LNCAP (cell line): ENCODE measurements at regions not wholly inside any gene's neighbourhood (a gene's known extent, or its start where the extent isn't known, plus 50 kb on each side); places are given as distances from the start of the nearest gene placed in this dataset.

Experiments
- TF ChIP-seq, protein P1 (sequence below): fragments of 450-650 bp; IDR thresholded peaks from 2 replicates; pipeline ENCODE4 v1.5.1; 2017; ENCODE audit warnings: mild to moderate bottlenecking

DNA sequence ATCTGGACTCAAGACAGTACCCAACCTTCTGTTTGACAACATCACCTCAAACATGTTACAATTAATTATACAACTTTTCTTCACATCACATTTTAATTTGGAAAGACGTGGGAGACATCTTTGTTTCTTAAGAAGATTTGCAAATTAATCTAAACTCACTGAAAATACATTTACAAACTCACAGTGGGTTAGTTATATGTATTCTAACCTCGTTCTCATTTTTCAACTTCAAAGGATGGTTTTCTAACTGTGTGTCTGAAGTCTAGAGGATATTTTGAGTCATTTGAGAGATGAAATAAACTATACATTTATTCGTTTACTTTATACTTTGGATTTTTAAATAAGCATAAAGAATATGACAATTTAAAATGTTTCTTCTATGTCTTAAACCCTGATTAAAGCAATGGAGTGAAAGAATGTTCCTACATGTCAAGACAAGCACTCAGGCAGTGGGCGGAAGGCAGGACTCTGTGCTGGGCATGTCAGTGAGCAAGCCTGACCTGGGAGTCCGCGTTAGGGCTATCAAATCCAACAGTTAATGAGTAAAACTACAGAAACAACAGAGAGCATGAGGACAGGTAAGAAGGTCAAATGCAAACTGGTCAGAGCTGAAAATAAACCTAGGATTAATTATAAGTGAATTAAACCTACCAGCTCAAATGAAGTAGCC lies 76.5 kb upstream of the CTTNBP2NL start:
- TF ChIP-seq, protein P1, sequence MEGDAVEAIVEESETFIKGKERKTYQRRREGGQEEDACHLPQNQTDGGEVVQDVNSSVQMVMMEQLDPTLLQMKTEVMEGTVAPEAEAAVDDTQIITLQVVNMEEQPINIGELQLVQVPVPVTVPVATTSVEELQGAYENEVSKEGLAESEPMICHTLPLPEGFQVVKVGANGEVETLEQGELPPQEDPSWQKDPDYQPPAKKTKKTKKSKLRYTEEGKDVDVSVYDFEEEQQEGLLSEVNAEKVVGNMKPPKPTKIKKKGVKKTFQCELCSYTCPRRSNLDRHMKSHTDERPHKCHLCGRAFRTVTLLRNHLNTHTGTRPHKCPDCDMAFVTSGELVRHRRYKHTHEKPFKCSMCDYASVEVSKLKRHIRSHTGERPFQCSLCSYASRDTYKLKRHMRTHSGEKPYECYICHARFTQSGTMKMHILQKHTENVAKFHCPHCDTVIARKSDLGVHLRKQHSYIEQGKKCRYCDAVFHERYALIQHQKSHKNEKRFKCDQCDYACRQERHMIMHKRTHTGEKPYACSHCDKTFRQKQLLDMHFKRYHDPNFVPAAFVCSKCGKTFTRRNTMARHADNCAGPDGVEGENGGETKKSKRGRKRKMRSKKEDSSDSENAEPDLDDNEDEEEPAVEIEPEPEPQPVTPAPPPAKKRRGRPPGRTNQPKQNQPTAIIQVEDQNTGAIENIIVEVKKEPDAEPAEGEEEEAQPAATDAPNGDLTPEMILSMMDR: no peak

DNA sequence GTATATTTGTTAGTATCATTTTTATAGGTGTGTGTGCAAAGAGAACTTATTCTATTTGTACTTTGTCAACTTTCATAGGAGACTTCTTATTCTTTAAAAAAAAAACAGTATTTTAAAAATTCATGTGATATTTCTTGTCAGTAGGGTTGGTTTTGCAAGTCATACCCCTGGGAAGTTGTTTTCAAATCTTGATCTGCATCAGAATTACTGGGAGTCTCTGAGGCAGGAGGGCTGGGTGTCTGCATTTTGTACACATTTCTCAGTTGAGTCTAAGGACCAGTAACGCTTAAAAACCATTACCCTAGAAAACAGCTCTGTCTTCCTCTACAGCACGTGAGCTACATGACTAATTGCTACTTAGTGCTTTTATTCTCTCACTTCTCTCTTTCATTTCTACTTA lies 76.0 kb upstream of the CTTNBP2NL start:
- TF ChIP-seq, protein P1: no peak

DNA sequence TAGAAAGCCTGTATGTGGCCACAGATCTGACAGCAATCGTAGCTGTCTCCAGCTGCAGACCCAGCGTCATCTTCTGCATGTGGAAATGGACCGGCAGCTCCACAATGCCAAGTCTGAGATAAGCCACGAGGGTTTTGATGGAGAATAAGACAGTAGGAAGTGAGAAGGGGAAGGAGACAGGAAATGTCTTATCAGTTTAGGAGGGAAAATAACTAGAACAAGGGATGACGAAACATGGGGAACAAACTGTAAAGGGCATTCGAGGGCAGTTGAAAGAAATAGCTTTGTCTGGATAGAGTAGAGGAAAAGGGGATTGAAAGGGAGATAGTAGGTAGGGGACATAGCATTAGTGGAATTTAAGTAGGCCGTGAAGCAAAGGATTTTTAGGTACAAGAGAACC lies 74.0 kb upstream of the CTTNBP2NL start:
- TF ChIP-seq, protein P1: no peak

DNA sequence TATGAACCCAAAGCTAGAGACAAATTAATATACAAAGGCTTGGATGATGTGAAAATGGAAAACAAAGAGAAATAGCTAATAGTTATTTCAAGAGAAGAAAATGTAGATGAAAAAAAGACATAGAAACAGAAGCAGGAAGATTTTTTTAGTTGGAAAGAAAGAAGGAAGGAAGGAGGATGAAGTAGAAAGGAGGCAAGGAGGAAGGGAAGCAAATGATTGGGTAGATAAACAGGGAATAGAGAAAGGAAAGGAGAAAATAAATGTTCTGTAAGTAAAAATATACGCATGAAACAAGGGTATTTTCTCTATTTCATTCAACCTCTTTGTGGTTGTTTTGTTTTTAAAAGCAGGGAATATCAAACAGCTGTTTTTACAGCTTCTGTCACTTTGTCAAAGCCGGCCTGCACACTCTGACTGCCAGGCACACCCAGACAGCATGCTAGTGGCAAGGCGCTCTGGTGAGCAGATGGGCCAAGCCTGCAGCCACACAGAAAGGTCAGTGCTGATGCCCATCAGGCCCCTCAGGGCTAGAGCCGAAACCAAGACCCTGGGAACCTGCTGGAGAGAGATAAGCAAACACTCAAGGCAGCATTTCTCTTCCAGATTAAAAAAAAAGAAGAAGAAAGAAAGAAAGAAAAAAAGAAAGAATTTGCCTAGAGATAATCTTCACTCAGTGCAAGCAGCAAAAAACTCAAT lies 72.9 kb upstream of the CTTNBP2NL start:
- TF ChIP-seq, protein P1: no peak

- TF ChIP-seq, protein P1: no peak
Measured at GRCh38 chr1:112325504-112325903, 70.5 kb upstream of the CTTNBP2NL start.

DNA sequence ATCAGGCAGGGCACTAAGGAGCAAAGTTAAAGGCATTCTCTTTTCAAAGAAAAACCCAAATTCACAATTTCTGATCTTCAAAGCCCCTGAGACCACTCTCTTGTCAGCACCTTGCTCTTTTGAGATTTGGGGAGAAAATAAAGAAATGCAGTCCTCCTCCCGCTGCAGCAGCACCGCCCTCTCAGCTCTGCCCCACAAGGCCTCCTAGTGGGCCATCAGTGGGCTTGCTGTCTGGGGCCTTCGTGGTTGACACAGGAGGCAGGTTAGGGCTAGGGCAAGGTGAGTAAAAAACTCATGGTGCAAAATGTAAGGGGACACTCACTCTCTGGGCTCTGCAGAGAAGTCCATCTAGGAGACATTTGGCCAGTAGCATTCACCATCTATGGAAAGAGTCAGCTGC lies 67.4 kb upstream of the CTTNBP2NL start:
- TF ChIP-seq, protein P1: no peak

- TF ChIP-seq, protein P1: no peak
Measured at GRCh38 chr1:112332176-112333150, 63.6 kb upstream of the CTTNBP2NL start.
